Activated B cell treated with CpG ODN at 0.5 μM for 24 hours (primary cell): ENCODE measurements at regions not wholly inside any gene's neighbourhood (a gene's known extent, or its start where the extent isn't known, plus 50 kb on each side); places are given as distances from the start of the nearest gene placed in this dataset.
"Not testable (repeated sequence)": the region's sequence is repeated elsewhere in the genome, so short reads cannot be mapped to it uniquely, and the experiment has no call there.

ENCODE experiments used
- ATAC-seq: fragments of 200-7000 bp; cut with Tn5 transposase; one replicate; pipeline ENCODE4 v1.10.0; 2021; ENCODE audit warnings: low read depth, mild to moderate bottlenecking, moderate library complexity
- CTCF ChIA-PET: fragments of 350-600 bp; sonication (Branson Sonifier 250); formaldehyde crosslinking; loops from one replicate; lab custom pipeline; 2021; ENCODE audit warnings: antibody characterized with exemption; lab: Charles Lee
- POLR2A ChIA-PET: fragments of 350-600 bp; sonication (Branson Sonifier 250); formaldehyde crosslinking; loops from one replicate; lab custom pipeline; 2021; ENCODE audit warnings: antibody characterized with exemption; lab: Charles Lee
- DNase-seq: peaks from one replicate; pipeline ENCODE4 v3.0.0; 2022
- H3K27ac Mint-ChIP-seq: one replicate; pipeline ENCODE4 v1.8.0; 2020; ENCODE audit warnings: mixed read lengths
- H3K27me3 Mint-ChIP-seq: one replicate; pipeline ENCODE4 v1.8.0; 2021; ENCODE audit warnings: mixed read lengths
- H3K36me3 Mint-ChIP-seq: one replicate; pipeline ENCODE4 v1.8.0; 2021; ENCODE audit warnings: low read depth, mixed read lengths
- H3K4me1 Mint-ChIP-seq: one replicate; pipeline ENCODE4 v1.8.0; 2021; ENCODE audit warnings: mixed read lengths
- H3K4me3 Mint-ChIP-seq: one replicate; pipeline ENCODE4 v1.8.0; 2020; ENCODE audit warnings: mild to moderate bottlenecking, mixed read lengths
- H3K9me3 Mint-ChIP-seq: one replicate; pipeline ENCODE4 v1.8.0; 2020; ENCODE audit warnings: mixed read lengths
- intact Hi-C: fragments of 100-400 bp; cut with micrococcal nuclease; formaldehyde crosslinking; loops from one replicate; pipeline ENCODE4 v1.15.1; 2024
- TF ChIP-seq, protein P1 (sequence below): fragments of 200-600 bp; IDR thresholded peaks from one replicate; pipeline ENCODE4 v1.8.0; 2022; ENCODE audit warnings: antibody characterized with exemption, mild to moderate bottlenecking

DNA sequence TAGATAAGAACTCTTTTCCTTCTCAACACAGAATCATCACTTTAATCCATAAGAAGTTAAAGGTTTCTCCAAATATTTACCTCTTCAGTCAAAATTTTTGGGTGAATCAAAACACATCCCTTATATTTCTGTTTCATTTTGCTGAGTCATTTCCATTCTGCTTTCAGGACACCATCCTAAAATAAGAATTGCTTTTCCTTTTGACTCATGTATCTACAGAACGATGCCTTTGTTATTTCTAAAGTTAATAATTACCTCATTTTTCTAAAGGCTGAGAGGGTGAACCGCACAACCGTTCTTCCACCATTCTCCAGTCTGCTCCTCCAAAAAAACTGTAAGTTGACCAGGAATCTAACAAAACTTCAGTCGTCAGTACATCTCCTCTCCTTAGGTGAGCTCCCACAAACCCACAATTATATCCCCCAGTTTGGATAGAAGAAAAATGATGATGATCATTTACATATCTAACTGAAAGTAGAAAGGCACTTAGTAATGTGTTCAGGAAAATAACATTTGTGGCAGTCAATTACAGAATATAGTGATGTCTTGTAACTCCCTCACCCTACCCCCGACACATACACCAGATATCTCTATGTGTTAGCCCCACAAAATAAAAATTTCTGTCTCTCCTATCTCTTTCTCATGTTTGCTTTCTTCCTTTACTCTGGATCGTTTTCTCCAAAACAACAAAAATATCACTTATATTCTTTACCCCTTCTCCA lies 162.5 kb downstream of the RAD51AP2 start:
- no peak overlapping the region for H3K4me3 Mint-ChIP-seq
- intact Hi-C loops: no loop called here
- H3K36me3 Mint-ChIP-seq: no peaks in the 10 kb centered on the region
- CTCF ChIA-PET: no interaction called here
- peaks cover 4% of the 10 kb centered on the region for H3K9me3 Mint-ChIP-seq
- no peak overlapping the region for H3K27ac Mint-ChIP-seq
- POLR2A ChIA-PET: no interaction called here
- H3K27me3 Mint-ChIP-seq: peaks cover 4% of the 10 kb centered on the region
- no peaks in the 10 kb centered on the region for H3K4me1 Mint-ChIP-seq
- no peak for ATAC-seq
- no peak for DNase-seq
- TF ChIP-seq, protein P1, sequence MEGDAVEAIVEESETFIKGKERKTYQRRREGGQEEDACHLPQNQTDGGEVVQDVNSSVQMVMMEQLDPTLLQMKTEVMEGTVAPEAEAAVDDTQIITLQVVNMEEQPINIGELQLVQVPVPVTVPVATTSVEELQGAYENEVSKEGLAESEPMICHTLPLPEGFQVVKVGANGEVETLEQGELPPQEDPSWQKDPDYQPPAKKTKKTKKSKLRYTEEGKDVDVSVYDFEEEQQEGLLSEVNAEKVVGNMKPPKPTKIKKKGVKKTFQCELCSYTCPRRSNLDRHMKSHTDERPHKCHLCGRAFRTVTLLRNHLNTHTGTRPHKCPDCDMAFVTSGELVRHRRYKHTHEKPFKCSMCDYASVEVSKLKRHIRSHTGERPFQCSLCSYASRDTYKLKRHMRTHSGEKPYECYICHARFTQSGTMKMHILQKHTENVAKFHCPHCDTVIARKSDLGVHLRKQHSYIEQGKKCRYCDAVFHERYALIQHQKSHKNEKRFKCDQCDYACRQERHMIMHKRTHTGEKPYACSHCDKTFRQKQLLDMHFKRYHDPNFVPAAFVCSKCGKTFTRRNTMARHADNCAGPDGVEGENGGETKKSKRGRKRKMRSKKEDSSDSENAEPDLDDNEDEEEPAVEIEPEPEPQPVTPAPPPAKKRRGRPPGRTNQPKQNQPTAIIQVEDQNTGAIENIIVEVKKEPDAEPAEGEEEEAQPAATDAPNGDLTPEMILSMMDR: no peak

DNA sequence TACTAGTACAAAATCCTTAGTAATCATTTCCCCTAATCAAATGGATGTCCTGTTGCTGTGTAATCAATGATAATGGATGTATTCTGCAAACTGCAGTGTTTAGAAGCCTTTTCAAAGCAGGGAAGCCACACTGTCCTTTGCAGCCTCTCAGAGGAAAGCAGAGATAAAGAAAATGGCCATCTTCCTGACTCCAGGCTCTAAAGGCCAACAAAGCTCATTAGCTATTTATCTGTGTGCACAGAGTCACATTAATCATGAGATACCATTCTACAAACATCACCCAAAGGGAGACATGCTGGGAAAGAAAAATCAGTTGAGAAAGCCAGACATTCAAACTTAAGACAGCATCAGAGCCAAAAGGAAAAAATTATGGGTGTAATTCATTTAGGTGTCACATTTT lies 165.0 kb downstream of the RAD51AP2 start:
- H3K27ac Mint-ChIP-seq: no peak overlapping the region
- DNase-seq: no peak
- CTCF ChIA-PET: no interaction called here
- H3K27me3 Mint-ChIP-seq: peaks cover 5% of the 10 kb centered on the region
- no peaks in the 10 kb centered on the region for H3K4me1 Mint-ChIP-seq
- no peak for ATAC-seq
- TF ChIP-seq, protein P1: no peak
- H3K4me3 Mint-ChIP-seq: no peak overlapping the region
- peaks cover 8% of the 10 kb centered on the region for H3K9me3 Mint-ChIP-seq
- H3K36me3 Mint-ChIP-seq: no peaks in the 10 kb centered on the region
- intact Hi-C loops: no loop called here
- POLR2A ChIA-PET: no interaction called here

DNA sequence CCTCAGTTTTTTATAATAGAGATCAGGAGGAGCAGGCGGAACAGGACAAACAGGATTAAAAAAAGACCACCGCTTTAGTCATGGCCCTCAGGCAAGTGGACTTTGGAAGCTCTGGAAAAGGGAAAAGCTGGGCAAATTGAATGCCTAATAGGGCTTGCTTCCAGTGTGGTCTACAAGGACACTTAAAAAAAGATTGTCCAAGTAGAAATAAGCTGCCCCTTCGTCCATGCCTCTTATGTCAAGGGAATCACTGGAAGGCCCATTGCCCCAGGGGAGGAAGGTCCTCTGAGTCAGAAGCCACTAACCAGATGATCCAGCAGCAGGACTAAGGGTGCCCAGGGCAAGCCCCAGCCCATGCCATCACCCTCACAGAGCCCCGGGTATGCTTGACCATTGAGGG lies 175.5 kb downstream of the RAD51AP2 start:
- H3K27me3 Mint-ChIP-seq, ATAC-seq, H3K4me3 Mint-ChIP-seq, POLR2A ChIA-PET, H3K27ac Mint-ChIP-seq, DNase-seq, CTCF ChIA-PET, H3K9me3 Mint-ChIP-seq, H3K36me3 Mint-ChIP-seq, H3K4me1 Mint-ChIP-seq, intact Hi-C loops: not testable (repeated sequence)

DNA sequence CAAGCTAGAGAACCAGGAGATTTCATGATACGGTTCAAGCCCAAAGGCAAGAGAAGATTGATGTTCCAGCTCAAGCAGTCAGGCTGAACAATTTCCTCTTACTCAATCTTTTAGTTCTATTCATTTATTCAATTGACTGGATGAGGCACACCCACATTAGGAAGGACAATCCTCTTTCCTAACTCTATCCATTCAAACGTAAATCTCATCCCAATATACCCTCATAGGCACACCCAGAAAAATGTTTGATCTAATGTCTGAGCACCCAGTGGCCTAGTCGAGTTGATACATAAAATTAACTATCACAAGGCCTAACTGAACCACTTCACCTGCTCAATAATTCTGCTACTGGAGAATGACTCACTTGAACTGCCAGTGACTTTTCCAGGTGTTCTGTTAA lies 180.7 kb downstream of the RAD51AP2 start:
- POLR2A ChIA-PET: no interaction called here
- CTCF ChIA-PET: no interaction called here
- no peak overlapping the region for H3K4me3 Mint-ChIP-seq
- no peaks in the 10 kb centered on the region for H3K4me1 Mint-ChIP-seq
- TF ChIP-seq, protein P1: no peak
- no peak overlapping the region for H3K27ac Mint-ChIP-seq
- no peak for DNase-seq
- intact Hi-C loops: no loop called here
- H3K9me3 Mint-ChIP-seq: peaks cover 3% of the 10 kb centered on the region
- no peak for ATAC-seq
- H3K36me3 Mint-ChIP-seq: no peaks in the 10 kb centered on the region
- H3K27me3 Mint-ChIP-seq: peaks cover 3% of the 10 kb centered on the region

DNA sequence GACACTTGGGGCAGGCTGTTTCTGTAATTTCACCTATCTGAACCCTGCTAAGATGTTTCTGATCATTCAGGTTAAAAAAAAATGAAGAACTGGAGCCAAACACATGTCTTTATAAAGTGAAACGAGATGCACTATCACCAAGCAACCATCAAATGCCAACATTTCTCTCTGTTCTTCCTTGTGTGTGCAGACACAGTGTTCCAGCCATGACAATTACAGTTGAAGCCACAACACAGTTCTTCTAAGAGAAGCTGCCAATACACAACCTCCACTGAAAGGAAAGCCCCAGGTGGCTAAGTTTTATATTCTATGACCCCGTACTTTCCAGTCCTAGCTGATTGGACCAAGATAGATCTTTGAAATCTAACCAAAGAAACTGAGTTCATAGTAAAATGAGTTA lies 181.8 kb downstream of the RAD51AP2 start:
- peaks cover 3% of the 10 kb centered on the region for H3K9me3 Mint-ChIP-seq
- no peak overlapping the region for H3K27ac Mint-ChIP-seq
- no peak for ATAC-seq
- intact Hi-C loops: no loop called here
- no peaks in the 10 kb centered on the region for H3K4me1 Mint-ChIP-seq
- no peak overlapping the region for H3K4me3 Mint-ChIP-seq
- CTCF ChIA-PET: no interaction called here
- no peak for DNase-seq
- TF ChIP-seq, protein P1: no peak
- POLR2A ChIA-PET: no interaction called here
- peaks cover 3% of the 10 kb centered on the region for H3K27me3 Mint-ChIP-seq
- no peaks in the 10 kb centered on the region for H3K36me3 Mint-ChIP-seq

DNA sequence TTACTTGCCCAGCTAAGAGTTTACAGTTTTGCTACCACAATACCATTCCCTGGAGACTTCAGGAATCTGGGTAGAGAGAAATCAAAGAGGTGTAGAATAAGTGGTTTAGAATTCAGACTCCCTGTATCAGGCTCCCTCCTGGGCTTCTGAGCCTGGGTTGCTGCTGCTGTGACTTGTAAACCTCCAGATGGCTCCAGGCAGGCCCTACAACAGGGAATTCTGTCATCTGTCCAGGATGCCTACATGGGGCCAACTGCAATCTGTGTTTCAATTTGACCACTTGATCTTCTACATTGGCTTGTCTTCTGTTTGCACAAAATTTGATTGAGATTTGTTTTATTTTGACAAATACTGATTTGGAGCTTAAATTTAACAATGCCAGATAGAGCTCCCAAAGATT lies 183.9 kb downstream of the RAD51AP2 start:
- no peak for ATAC-seq
- Mint-ChIP-seq H3K4me3 (no peak overlapping the region), H3K4me1 (no peaks in the 10 kb centered on the region)

More for the DNA sequence above, 183.9 kb downstream of the RAD51AP2 start:
- TF ChIP-seq, protein P1: no peak
- peaks cover 3% of the 10 kb centered on the region for H3K9me3 Mint-ChIP-seq
- peaks cover 3% of the 10 kb centered on the region for H3K27me3 Mint-ChIP-seq
- no peak overlapping the region for H3K27ac Mint-ChIP-seq
- ChIA-PET CTCF (interaction anchor here (2.2 kb wide), 1 partner anchor 25 kb away, joined by 6 read pairs; no protein-coding TSS in a partner anchor), POLR2A (no interaction called here)
- intact Hi-C loops: no loop called here
- no peak for DNase-seq
- H3K36me3 Mint-ChIP-seq: no peaks in the 10 kb centered on the region
